ENCODE measurements at regions not wholly inside any gene's neighbourhood (a gene's known extent, or its start where the extent isn't known, plus 50 kb on each side); places are given as distances from the start of the nearest gene placed in this dataset.

DNA sequence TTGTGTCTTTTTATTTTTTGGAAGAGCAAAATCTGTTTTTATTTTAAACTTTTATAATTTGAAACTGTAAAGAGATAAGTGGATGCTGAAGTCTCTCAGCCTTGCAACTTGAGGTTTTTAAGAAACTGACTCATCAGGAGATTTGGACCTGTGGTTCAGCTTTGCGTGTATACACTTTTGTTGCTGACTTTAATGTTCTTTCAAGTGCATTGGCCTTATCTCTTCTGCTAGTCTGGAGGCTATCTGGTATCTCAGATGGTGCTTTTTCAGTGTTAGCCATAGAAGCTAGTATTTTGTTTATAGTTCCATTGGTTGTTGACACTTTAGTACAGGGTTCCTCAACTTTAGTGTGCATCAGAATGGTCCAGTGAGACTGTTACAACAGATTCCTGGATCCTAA is 504.0 kb upstream of the SPTLC3 start:
- Histone ChIP-seq H3K36me3 (replicated peaks in 1 of 2; ENCODE audit: control extremely low read depth in 1 of 2, control insufficient read depth in 1 of 2, extremely low read depth in 1 of 2, insufficient read depth in 2 of 2, low read length in 1 of 2) (no peaks in the 10 kb centered on the region), H4K20me1 (ENCODE audit: control insufficient read depth, insufficient read depth, low read length, poor library complexity, severe bottlenecking) (no peaks in the 10 kb centered on the region), H3K79me2 (ENCODE audit: control insufficient read depth, insufficient read depth, low read length) (no peaks in the 10 kb centered on the region), H2AFZ (ENCODE audit: insufficient read depth, low read depth, low read length, poor library complexity, severe bottlenecking) (no peak overlapping the region), H3K9ac (ENCODE audit: low read length) (no peak overlapping the region), H3K27me3 (replicated peaks in 1 of 4; ENCODE audit: control extremely low read depth in 1 of 4, control insufficient read depth in 3 of 4, insufficient read depth in 4 of 4, low read length in 3 of 4) (no peaks in the 10 kb centered on the region), H3K4me2 (replicated peaks; ENCODE audit: low read depth, low read length, poor library complexity, severe bottlenecking) (no peak overlapping the region), H3K4me3 (ENCODE audit: control extremely low read depth in 1 of 5, extremely low read depth in 1 of 5, insufficient read depth in 1 of 5, low read depth in 2 of 5, low read length in 4 of 5) (no peak overlapping the region), H3K4me1 (ENCODE audit: control insufficient read depth in 2 of 2, insufficient read depth in 2 of 2, low read length in 2 of 2) (no peaks in the 10 kb centered on the region), H3K9me3 (ENCODE audit: control extremely low read depth in 1 of 3, control insufficient read depth in 2 of 3, insufficient read depth in 1 of 3, low read length in 2 of 3) (no peaks in the 10 kb centered on the region), H3K27ac (ENCODE audit: low read length in 2 of 2) (no peak overlapping the region)
- Mint-ChIP-seq H3K9me3 (ENCODE audit: insufficient read depth) (peaks cover 3% of the 10 kb centered on the region), H3K27me3 (no peaks in the 10 kb centered on the region), H3K4me1 (no peaks in the 10 kb centered on the region), H3K27ac (no peak overlapping the region), H3K4me3 (no peak overlapping the region)
- intact Hi-C loops (cut with micrococcal nuclease) = no loop called here
- ChIA-PET POLR2A (no interaction called here), CTCF (no interaction called here)
- no peak for DNase-seq
- TF ChIP-seq, protein P1, sequence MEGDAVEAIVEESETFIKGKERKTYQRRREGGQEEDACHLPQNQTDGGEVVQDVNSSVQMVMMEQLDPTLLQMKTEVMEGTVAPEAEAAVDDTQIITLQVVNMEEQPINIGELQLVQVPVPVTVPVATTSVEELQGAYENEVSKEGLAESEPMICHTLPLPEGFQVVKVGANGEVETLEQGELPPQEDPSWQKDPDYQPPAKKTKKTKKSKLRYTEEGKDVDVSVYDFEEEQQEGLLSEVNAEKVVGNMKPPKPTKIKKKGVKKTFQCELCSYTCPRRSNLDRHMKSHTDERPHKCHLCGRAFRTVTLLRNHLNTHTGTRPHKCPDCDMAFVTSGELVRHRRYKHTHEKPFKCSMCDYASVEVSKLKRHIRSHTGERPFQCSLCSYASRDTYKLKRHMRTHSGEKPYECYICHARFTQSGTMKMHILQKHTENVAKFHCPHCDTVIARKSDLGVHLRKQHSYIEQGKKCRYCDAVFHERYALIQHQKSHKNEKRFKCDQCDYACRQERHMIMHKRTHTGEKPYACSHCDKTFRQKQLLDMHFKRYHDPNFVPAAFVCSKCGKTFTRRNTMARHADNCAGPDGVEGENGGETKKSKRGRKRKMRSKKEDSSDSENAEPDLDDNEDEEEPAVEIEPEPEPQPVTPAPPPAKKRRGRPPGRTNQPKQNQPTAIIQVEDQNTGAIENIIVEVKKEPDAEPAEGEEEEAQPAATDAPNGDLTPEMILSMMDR (IDR thresholded peaks at IDR 0.05) = no peak
- no peak for TF ChIP-seq EZH2 (IDR thresholded peaks at IDR 0.05; ENCODE audit: borderline replicate concordance, insufficient read depth, low read depth, low read length, poor library complexity, severe bottlenecking)
- no peak for ATAC-seq (ENCODE audit: low read depth)
- 88% methylated on average over 1 of the region's 1 CpG for WGBS (ENCODE audit: insufficient coverage)

DNA sequence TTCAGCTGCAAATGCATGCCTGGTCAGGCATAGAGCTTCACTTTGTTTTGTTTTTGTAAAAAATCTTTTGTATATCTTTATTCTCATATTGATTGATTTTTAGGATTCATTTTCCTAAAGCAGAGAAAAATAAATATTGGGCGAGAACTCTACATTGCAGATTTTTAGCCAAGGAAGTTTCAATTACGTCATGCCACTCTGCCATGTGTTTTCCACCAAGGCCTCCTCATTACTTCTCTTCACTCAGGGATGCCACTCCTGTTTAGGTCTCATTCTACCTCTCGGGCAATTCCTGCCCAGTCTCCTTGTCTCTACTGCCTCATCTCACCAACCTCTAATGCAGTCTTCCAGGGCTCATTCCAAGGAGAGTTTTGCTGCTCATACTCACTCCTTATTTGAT is 497.3 kb upstream of the SPTLC3 start:
- no peak overlapping the region for H3K27ac Mint-ChIP-seq
- ATAC-seq (ENCODE audit: low read depth) = no peak
- Histone ChIP-seq H2AFZ (ENCODE audit: insufficient read depth, low read depth, low read length, poor library complexity, severe bottlenecking) (no peak overlapping the region), H3K9ac (ENCODE audit: low read length) (no peak overlapping the region), H3K4me3 (ENCODE audit: control extremely low read depth in 1 of 5, extremely low read depth in 1 of 5, insufficient read depth in 1 of 5, low read depth in 2 of 5, low read length in 4 of 5) (no peak overlapping the region), H3K79me2 (ENCODE audit: control insufficient read depth, insufficient read depth, low read length) (no peaks in the 10 kb centered on the region), H3K27ac (ENCODE audit: low read length in 2 of 2) (no peak overlapping the region), H3K4me2 (replicated peaks; ENCODE audit: low read depth, low read length, poor library complexity, severe bottlenecking) (no peak overlapping the region), H4K20me1 (ENCODE audit: control insufficient read depth, insufficient read depth, low read length, poor library complexity, severe bottlenecking) (no peaks in the 10 kb centered on the region), H3K27me3 (replicated peaks in 1 of 4; ENCODE audit: control extremely low read depth in 1 of 4, control insufficient read depth in 3 of 4, insufficient read depth in 4 of 4, low read length in 3 of 4) (no peaks in the 10 kb centered on the region), H3K9me3 (ENCODE audit: control extremely low read depth in 1 of 3, control insufficient read depth in 2 of 3, insufficient read depth in 1 of 3, low read length in 2 of 3) (no peaks in the 10 kb centered on the region), H3K36me3 (replicated peaks in 1 of 2; ENCODE audit: control extremely low read depth in 1 of 2, control insufficient read depth in 1 of 2, extremely low read depth in 1 of 2, insufficient read depth in 2 of 2, low read length in 1 of 2) (no peaks in the 10 kb centered on the region), H3K4me1 (ENCODE audit: control insufficient read depth in 2 of 2, insufficient read depth in 2 of 2, low read length in 2 of 2) (no peaks in the 10 kb centered on the region)
- ChIA-PET POLR2A (no interaction called here), CTCF (no interaction called here)
- no peaks in the 10 kb centered on the region for H3K4me1 Mint-ChIP-seq
- intact Hi-C loops (cut with micrococcal nuclease) = no loop called here
- WGBS (ENCODE audit: insufficient coverage) = 85% methylated on average over 3 of the region's 3 CpGs
- no peak overlapping the region for H3K4me3 Mint-ChIP-seq
- no peak for DNase-seq
- no peaks in the 10 kb centered on the region for H3K27me3 Mint-ChIP-seq
- TF ChIP-seq EZH2 (IDR thresholded peaks at IDR 0.05; ENCODE audit: borderline replicate concordance, insufficient read depth, low read depth, low read length, poor library complexity, severe bottlenecking) = no peak
- TF ChIP-seq, protein P1 (IDR thresholded peaks at IDR 0.05) = no peak
- peaks cover 2% of the 10 kb centered on the region for H3K9me3 Mint-ChIP-seq (ENCODE audit: insufficient read depth)

Data from B cell (primary cell).